ENCODE measurements at regions not wholly inside any gene's neighbourhood (a gene's known extent, or its start where the extent isn't known, plus 50 kb on each side); places are given as distances from the start of the nearest gene placed in this dataset.

- TF ChIP-seq CTCF (tag by site-specific recombination; IDR thresholded peaks at IDR 0.05): no peak
- TF ChIP-seq ZNF654 (tag by site-specific recombination; IDR thresholded peaks at IDR 0.05; ENCODE audit: low read depth): no peak
- no peak for TF ChIP-seq ZNF623 (tag by site-specific recombination; IDR thresholded peaks at IDR 0.05)
- TF ChIP-seq KLF9 (tag by site-specific recombination; IDR thresholded peaks at IDR 0.05; ENCODE audit: low read depth): no peak
- no peak for TF ChIP-seq OVOL3 (tag by site-specific recombination; IDR thresholded peaks at IDR 0.05)
- TF ChIP-seq TCF7L2 (IDR thresholded peaks at IDR 0.05; ENCODE audit: borderline replicate concordance, low read depth, low read length): no peak
- no peak for TF ChIP-seq ZNF121 (tag by site-specific recombination; IDR thresholded peaks at IDR 0.05)
- no peak for TF ChIP-seq ZNF24 (tag by site-specific recombination; IDR thresholded peaks at IDR 0.05)
- no peak for TF ChIP-seq ZNF610 (tag by site-specific recombination; IDR thresholded peaks at IDR 0.05; ENCODE audit: borderline replicate concordance)
- no peak for TF ChIP-seq ZNF274 (IDR thresholded peaks at IDR 0.05; ENCODE audit: low read length)
- no peak for TF ChIP-seq ZNF274 (tag by site-specific recombination; IDR thresholded peaks at IDR 0.05; ENCODE audit: borderline replicate concordance)
- no peak for TF ChIP-seq ZBTB7A (tag by site-specific recombination; IDR thresholded peaks at IDR 0.05; ENCODE audit: low read depth)
- no peak for TF ChIP-seq ZNF629 (tag by site-specific recombination; IDR thresholded peaks at IDR 0.05)
- TF ChIP-seq ZSCAN23 (tag by site-specific recombination; IDR thresholded peaks at IDR 0.05): no peak
Measured at GRCh38 chr4:187726485-187726884, 269.1 kb upstream of the ZFP42 start.

All from HEK293 (cell line).